Activated T-helper 1 cell treated with anti-CD3 and anti-CD28 coated beads, Interleukin-12 subunit alpha, Interleukin-12 subunit beta, Interleukin-2, Interleukin-4 antibody, amounts not matched to agents 30 ng/mL and 10 ng/mL and 1 ng/mL, durations not matched to agents 14 hours and 24 hours and 36 hours (primary cell): ENCODE measurements at regions not wholly inside any gene's neighbourhood (a gene's known extent, or its start where the extent isn't known, plus 50 kb on each side); places are given as distances from the start of the nearest gene placed in this dataset.
"Not testable (repeated sequence)": the region's sequence is repeated elsewhere in the genome, so short reads cannot be mapped to it uniquely, and the experiment has no call there.

Experiments
- DNase-seq: peaks from one replicate; pipeline ENCODE4 v3.0.0; 2021; ENCODE audit warnings: low spot score
- H3K27ac Mint-ChIP-seq: one replicate; pipeline ENCODE4 v1.8.0; 2021; ENCODE audit warnings: mild to moderate bottlenecking, mixed read lengths
- H3K27me3 Mint-ChIP-seq: one replicate; pipeline ENCODE4 v1.8.0; 2022; ENCODE audit warnings: mild to moderate bottlenecking, moderate library complexity, mixed read lengths; ENCODE audit not compliant: insufficient read depth
- H3K36me3 Mint-ChIP-seq: one replicate; pipeline ENCODE4 v1.8.0; 2021; ENCODE audit warnings: low read depth, mixed read lengths
- H3K4me1 Mint-ChIP-seq: one replicate; pipeline ENCODE4 v1.8.0; 2021; ENCODE audit warnings: low read depth, mixed read lengths
- H3K4me3 Mint-ChIP-seq: one replicate; pipeline ENCODE4 v1.8.0; 2021; ENCODE audit warnings: mild to moderate bottlenecking, moderate library complexity, mixed read lengths
- H3K9me3 Mint-ChIP-seq: one replicate; pipeline ENCODE4 v1.8.0; 2021; ENCODE audit warnings: mixed read lengths
- intact Hi-C: fragments of 100-400 bp; cut with micrococcal nuclease; formaldehyde crosslinking; loops from one replicate; pipeline ENCODE4 v1.15.1; 2024

DNA sequence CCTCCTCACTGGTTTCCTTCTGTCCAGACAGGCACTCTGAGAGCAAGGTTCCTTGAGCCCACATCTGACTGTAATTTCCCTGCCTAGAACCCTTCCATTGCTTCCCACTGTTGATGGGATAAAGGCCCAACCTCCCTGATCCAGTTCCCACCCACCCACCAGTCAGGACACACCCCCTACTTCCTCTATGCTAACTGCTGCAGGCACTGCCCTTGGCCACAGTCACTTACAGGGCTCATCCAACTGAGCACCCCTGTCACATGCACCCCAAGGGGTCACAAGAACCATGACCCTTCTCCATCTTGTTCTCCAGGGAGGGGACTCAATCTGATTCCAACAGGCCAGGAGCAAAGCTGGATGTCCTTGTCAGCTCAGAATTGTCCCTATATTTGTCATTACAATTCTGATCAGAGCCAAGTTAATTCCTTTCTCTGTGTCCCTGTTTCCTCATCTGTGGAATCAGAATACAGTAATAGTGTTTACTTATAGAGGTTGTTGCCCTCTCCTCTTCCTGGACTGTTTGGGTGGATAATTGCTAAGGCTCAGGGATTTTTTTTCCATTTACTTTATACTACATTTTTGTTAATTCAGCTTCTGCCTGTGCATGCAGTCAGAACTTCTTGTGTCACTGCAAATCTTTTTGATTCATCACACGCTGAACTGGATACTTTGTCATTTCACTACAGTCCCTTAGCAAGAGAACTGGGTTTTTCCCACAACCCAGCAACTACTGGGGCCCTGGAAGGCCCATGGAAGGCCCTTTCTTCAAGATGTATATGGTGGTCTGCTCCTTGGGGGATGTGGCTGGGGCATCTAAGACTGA is 105.6 kb upstream of the MAMLD1 start:
- H3K27me3 Mint-ChIP-seq: peaks cover 2% of the 10 kb centered on the region
- H3K36me3 Mint-ChIP-seq: no peaks in the 10 kb centered on the region
- intact Hi-C loops: no loop called here
- no peaks in the 10 kb centered on the region for H3K9me3 Mint-ChIP-seq
- no peak for DNase-seq
- H3K4me1 Mint-ChIP-seq: no peaks in the 10 kb centered on the region
- H3K27ac Mint-ChIP-seq: no peak overlapping the region
- H3K4me3 Mint-ChIP-seq: no peak overlapping the region

DNA sequence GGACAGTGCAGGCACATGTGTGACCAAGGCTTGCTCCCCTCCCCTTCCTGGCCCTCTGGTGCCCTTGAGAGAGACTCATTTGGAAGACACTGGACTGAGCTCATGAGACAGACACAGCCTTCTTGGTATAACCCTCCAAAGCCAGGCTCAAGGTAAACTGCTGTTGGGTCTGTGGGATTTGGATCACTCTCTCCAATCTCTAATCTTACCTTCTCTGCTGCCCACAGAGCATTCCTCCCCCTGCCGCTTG is 105.0 kb upstream of the MAMLD1 start:
- H3K9me3 Mint-ChIP-seq: no peaks in the 10 kb centered on the region
- DNase-seq: no peak
- no peak overlapping the region for H3K4me3 Mint-ChIP-seq
- intact Hi-C loops: no loop called here
- no peak overlapping the region for H3K27ac Mint-ChIP-seq
- peaks cover 2% of the 10 kb centered on the region for H3K27me3 Mint-ChIP-seq
- H3K4me1 Mint-ChIP-seq: no peaks in the 10 kb centered on the region
- no peaks in the 10 kb centered on the region for H3K36me3 Mint-ChIP-seq

DNA sequence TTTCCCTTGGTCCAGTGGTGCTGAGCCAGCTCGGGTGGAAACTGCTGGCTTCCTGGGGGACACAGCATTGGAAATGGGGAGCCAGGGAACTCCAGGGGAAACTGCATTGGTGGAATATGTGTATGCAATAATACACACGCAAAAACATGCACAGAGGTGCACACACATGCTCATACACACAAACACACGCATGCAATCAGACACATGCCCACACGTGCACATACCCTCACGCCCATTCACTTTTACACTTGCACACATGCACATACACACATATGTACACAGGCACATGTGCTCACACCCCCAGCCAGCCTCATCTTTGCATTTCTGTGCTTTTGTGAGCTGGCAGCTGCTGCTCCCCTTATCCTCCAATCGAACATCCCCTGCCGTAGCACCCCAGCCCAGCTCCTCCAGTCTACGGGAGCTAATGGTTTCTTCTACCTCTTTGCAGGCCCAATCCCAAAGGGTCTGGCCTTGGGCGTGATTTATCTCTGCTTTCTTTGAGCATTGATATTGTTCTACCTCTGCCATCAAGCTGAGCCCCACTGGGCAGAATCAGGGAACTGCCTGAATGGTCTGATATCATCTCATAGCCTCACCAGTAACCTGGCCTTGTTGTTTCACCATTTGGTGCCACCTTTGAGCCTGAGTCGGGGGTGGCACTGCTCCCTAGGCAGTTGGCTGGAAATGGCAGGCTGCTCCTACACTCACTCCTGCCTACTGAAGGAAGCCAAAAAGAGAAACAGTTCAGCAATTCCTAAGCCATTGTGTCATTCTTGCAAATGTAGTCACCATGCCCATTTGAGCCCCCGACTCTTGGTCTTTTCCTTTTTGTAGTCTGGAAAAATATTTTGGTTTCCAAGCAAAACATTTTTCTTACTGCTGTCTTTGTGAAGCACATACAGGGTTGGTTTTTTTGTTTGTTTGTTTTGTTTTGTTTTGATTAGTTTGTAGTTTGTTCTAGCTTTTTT is 104.4 kb upstream of the MAMLD1 start:
- no peak overlapping the region for H3K27ac Mint-ChIP-seq
- H3K4me3 Mint-ChIP-seq: no peak overlapping the region
- H3K36me3 Mint-ChIP-seq: no peaks in the 10 kb centered on the region
- intact Hi-C loops: no loop called here
- H3K27me3 Mint-ChIP-seq: peaks cover 2% of the 10 kb centered on the region
- no peaks in the 10 kb centered on the region for H3K9me3 Mint-ChIP-seq
- H3K4me1 Mint-ChIP-seq: no peaks in the 10 kb centered on the region
- no peak for DNase-seq

DNA sequence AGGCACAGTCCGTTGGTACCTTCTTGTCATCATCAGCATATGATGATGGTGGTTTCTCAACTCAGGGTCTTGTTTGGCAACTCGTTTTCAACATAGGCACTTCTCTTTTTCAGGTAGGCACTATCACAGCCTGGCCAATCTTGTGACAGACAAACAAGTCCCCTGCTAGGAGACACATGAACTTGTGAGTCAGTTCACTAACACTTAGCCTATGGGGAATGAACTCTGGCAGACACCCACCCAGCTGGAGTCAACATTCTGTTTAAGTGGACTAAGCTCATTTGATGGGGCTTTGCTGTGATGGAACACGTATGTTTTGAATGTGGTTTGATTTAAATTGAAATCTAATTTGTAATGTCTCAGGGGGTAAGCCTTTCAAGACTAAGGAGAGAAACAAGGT is 100.7 kb upstream of the MAMLD1 start:
- Mint-ChIP-seq H3K36me3 (no peaks in the 10 kb centered on the region), H3K27me3 (peaks cover 2% of the 10 kb centered on the region), H3K27ac (no peak overlapping the region), H3K4me3 (no peak overlapping the region), H3K9me3 (no peaks in the 10 kb centered on the region), H3K4me1 (no peaks in the 10 kb centered on the region)
- no peak for DNase-seq
- intact Hi-C loops: no loop called here

DNA sequence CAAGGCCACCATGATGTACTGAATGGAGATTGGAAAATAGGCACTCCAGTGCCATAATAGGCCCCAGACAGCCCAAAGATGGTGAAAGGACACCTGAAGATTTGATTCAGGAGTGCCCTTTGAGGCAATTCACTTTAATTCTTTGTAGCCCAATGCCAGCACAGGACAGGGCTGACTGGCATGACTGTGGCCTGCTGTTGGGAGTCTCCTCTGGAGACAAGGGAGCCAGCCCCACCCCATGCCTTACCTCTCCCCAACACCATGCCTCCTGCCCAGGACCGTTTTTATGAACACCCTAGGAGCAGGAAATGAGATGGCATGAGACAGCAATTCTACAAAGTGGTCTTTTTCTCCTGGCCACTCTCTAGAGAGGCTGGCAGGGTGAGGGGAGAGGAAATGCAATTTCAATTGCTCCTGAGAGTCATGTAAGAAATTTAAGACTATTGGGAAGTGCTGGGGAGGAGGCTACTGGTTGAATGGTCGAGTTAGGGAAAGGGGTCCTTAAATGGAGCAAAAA is 94.2 kb upstream of the MAMLD1 start:
- no peak overlapping the region for H3K4me3 Mint-ChIP-seq
- peaks cover 1% of the 10 kb centered on the region for H3K36me3 Mint-ChIP-seq
- H3K27ac Mint-ChIP-seq: no peak overlapping the region
- intact Hi-C loops: no loop called here
- H3K9me3 Mint-ChIP-seq: no peaks in the 10 kb centered on the region
- DNase-seq: no peak
- no peaks in the 10 kb centered on the region for H3K27me3 Mint-ChIP-seq
- no peaks in the 10 kb centered on the region for H3K4me1 Mint-ChIP-seq

DNA sequence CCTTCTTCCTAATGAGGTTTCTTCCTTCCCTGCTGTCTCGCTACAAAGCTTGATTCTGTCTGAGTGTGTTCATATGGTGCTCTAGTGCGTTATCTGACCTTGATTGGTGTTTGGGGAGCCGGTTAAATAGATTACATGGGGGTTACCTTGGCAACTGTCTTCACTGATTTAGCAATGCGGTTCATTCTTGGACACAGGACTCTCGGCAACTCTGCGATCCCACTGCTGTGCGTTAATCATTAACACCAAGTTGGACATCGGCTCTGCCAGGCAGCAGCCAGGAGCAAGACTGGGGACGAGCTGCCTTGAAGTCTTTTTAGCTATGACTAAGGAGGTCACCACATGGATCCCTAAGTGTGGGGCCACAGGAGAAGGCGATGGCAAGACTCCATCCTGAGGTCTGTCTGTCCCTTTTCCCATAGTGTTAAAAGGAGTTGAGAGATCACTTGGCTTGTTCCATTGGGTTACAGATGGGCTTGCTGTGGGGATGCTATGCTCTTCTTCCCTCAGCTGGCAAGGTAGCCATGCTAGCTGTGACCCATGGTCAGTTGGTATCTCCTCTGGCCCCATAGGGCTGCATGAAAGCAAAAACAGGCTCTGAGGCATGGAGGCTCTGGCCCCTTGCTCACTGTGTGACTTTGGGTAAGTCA is 93.4 kb upstream of the MAMLD1 start:
- no peak for DNase-seq
- peaks cover 1% of the 10 kb centered on the region for H3K36me3 Mint-ChIP-seq
- H3K4me1 Mint-ChIP-seq: no peaks in the 10 kb centered on the region
- no peak overlapping the region for H3K27ac Mint-ChIP-seq
- intact Hi-C loops: no loop called here
- no peaks in the 10 kb centered on the region for H3K9me3 Mint-ChIP-seq
- H3K4me3 Mint-ChIP-seq: no peak overlapping the region
- H3K27me3 Mint-ChIP-seq: no peaks in the 10 kb centered on the region

DNA sequence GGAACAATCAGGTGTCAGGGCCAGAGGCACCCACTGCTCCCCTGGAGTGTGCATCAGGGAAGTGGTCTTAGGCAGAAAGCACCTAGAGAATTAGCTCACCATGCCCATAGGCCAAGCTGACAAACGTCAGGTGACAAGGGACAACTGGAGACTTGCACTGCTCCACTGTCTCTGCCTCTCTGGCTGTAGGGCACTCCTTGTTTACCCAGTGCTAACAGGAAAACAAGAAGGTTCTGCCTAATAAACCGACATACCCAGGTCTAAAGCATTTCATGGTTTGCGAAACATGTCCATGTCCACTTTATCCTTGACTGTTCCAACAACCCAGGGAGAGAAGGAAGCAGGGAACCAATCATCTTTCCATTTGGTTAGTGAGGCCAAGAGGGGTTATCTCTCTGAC is 92.5 kb upstream of the MAMLD1 start:
- Mint-ChIP-seq H3K9me3 (no peaks in the 10 kb centered on the region), H3K4me3 (no peak overlapping the region), H3K36me3 (peaks cover 1% of the 10 kb centered on the region), H3K4me1 (no peaks in the 10 kb centered on the region), H3K27ac (no peak overlapping the region), H3K27me3 (no peaks in the 10 kb centered on the region)
- intact Hi-C loops: no loop called here
- no peak for DNase-seq

DNA sequence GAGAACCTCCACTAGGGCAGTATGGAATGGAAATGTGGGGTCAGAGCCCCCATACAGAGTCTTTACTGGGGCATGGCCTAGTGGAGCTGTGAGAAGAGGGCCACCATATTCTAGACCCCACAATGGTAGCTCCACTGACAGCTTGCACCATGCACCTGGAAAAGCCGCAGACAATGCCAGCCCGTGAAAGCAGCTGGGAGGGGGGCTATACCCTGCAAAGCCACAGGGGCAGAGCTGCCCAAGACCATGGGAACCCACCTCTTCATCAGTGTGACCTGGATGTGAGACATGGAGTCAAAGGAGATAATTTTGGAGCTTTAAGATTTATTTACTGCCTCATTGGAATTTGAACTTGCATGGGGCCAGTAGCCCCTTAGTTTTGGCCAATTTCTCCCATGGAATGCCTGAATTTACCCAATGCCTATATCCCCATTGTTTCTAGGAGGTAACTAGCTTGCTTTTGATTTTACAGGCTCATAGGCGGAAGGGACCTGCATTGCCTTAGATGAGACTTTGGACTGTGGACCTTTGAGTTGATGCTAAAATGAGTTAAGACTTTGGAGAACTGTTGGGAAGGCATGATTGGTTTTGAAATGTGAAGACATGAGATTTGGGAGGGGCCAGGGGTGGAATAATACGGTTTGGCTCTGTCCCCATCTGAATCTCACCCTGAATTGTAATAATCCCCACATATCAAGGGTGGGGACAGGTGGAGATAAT is 89.4 kb upstream of the MAMLD1 start:
- H3K4me3 Mint-ChIP-seq, intact Hi-C loops, H3K27me3 Mint-ChIP-seq, DNase-seq, H3K9me3 Mint-ChIP-seq, H3K4me1 Mint-ChIP-seq, H3K27ac Mint-ChIP-seq, H3K36me3 Mint-ChIP-seq: not testable (repeated sequence)

DNA sequence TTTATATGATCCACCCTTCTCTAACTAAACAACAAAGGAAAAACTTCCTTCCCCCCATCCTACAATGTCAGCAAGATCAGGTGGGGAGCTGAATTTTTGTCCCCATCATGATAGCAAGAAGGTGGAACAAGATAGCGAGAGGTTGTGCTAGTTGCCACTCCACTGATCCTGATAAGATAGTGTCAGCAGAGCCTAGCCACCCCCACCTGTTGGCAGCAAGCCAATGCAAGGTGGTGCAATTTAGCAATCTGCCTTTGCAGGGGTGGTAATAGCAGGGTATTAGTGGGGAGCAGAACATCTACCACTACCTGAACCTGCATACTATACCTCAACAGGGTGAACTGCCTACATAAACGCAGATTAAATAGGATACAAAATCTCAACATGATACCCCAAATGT is 80.2 kb upstream of the MAMLD1 start:
- intact Hi-C loops: no loop called here
- Mint-ChIP-seq H3K36me3 (no peaks in the 10 kb centered on the region), H3K27me3 (peaks cover 3% of the 10 kb centered on the region), H3K4me1 (no peaks in the 10 kb centered on the region), H3K27ac (no peak overlapping the region), H3K9me3 (no peaks in the 10 kb centered on the region), H3K4me3 (no peak overlapping the region)
- DNase-seq: no peak

DNA sequence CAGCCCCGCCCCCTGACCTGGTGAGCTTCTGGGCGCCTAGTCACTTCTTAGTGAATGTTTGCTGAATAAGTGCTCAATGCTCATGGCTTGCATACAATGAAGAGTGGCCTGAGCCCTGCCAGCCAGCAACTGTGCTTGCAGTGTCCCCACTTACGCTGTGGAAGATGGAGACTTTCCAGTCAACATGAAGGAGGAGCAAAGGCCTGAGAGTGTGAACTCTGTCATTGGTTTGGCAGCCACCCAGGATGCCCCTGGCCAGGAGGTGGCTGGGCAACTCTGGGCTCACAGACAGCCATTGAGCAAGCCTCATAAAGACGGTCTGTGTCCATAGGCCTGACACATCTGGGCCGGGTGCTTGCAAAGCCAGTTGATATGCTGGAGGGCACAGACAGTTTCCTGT is 72.1 kb upstream of the MAMLD1 start:
- H3K27me3 Mint-ChIP-seq: peaks cover 2% of the 10 kb centered on the region
- DNase-seq: no peak
- intact Hi-C loops: no loop called here
- no peaks in the 10 kb centered on the region for H3K4me1 Mint-ChIP-seq
- H3K4me3 Mint-ChIP-seq: no peak overlapping the region
- no peaks in the 10 kb centered on the region for H3K9me3 Mint-ChIP-seq
- no peak overlapping the region for H3K27ac Mint-ChIP-seq
- no peaks in the 10 kb centered on the region for H3K36me3 Mint-ChIP-seq

DNA sequence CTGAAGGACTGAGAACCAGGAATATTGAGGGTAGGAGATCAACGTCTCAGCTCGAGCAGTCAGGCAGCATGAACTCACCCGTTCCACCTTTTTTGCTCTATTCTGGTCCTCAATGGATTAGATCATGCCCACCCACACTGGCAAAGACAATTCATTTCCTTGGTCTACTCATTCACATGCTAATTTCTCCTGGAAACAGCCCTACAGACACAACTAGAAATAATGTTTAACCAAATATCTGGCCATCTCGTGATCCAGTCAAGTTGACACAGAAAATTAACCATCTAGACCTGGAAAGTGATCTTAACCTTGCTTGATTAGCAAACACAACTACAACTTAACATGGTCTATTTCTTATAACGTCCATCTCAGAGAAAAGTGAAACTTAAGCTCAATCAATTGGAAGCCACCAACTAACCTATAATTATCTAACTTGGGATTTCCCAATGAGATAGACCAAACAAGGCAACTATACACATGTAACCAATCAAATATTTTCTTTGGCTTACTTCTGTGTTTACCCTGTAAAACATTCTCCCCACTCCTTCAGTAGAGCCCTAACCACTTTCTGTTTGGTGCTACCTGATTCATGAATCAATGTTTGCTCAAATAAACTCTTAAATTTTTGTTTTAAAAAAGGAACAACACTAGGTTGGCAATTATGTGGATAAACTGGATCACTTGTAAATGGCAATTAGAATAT is 69.7 kb upstream of the MAMLD1 start:
- H3K27me3 Mint-ChIP-seq: peaks cover 2% of the 10 kb centered on the region
- intact Hi-C loops: no loop called here
- H3K27ac Mint-ChIP-seq: no peak overlapping the region
- DNase-seq: no peak
- H3K4me3 Mint-ChIP-seq: no peak overlapping the region
- no peaks in the 10 kb centered on the region for H3K36me3 Mint-ChIP-seq
- no peaks in the 10 kb centered on the region for H3K4me1 Mint-ChIP-seq
- H3K9me3 Mint-ChIP-seq: no peaks in the 10 kb centered on the region

DNA sequence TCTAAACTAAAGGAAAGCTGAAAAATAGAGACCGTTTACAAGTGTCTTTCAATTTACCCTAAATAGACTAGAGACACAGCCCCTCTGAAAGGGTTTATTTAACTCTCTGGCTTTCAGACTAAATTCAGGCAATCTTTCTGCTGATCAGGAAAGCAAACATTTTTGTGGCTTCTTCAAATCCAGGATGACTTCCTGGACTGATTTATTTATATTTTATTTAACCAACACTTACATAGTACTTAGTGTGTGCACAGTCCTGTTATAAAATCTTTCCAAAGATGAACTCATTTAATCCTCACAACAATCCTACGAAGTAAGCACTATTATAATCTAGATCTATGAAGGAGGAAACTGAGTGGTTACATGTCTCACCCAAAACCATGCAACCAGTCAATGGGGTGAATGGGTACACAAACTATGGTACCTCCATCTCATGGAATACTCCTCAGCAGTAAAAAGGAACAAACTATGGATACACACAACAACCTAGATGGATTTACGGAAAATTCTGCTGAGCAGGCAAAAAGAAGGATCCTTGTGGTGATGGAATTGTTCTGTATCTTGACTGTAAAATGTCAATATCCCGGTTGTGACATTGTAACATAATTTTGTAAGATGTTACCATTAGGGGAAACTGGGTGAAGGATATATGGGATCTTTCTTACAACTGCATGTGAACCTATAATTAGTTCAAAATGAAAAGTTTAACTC is 64.1 kb upstream of the MAMLD1 start:
- Mint-ChIP-seq H3K36me3 (no peaks in the 10 kb centered on the region), H3K27me3 (no peaks in the 10 kb centered on the region), H3K27ac (no peak overlapping the region), H3K4me3 (no peak overlapping the region), H3K9me3 (no peaks in the 10 kb centered on the region), H3K4me1 (no peaks in the 10 kb centered on the region)
- DNase-seq: no peak
- intact Hi-C loops: no loop called here
